HEK293 (cell line): ENCODE measurements at regions not wholly inside any gene's neighbourhood (a gene's known extent, or its start where the extent isn't known, plus 50 kb on each side); places are given as distances from the start of the nearest gene placed in this dataset.
A peak's percentile ranks its signal among the peaks of the same experiment; 100 is the strongest.

Source experiments
- CTCF ChIA-PET: fragments of 350-600 bp; formaldehyde crosslinking; extraction: SDS; loops from one replicate; lab custom pipeline; 2021; ENCODE audit warnings: antibody characterized with exemption; lab: Yijun Ruan, JAX
- POLR2A ChIA-PET: fragments of 300-600 bp; formaldehyde crosslinking; extraction: SDS; loops from one replicate; lab custom pipeline; 2020; ENCODE audit warnings: antibody characterized with exemption, inconsistent platforms; lab: Yijun Ruan, JAX
- H3K27ac ChIP-seq: fragments of 200-500 bp; sonication (Bioruptor generic); 2 replicates; pipeline ENCODE4 v1.5.1; 2014; ENCODE audit warnings: low read depth, low read length, control low read depth, inconsistent platforms; ENCODE audit errors: extremely low read depth
- H3K36me3 ChIP-seq, 2 experiments: fragments of 200-500 bp in 1 of 2; sonication (Bioruptor generic) in 1 of 2; 1 replicate in 1 of 2; 2 replicates in 1 of 2; pipeline ENCODE4 v1.5.1; 2014 to 2017; ENCODE audit warnings: inconsistent platforms in 2 of 2, low read length in 2 of 2; ENCODE audit not compliant: control insufficient read depth in 2 of 2, insufficient read depth in 1 of 2
- H3K4me1 ChIP-seq: fragments of 200-500 bp; sonication (Bioruptor generic); 2 replicates; pipeline ENCODE4 v1.5.1; 2014; ENCODE audit warnings: mild to moderate bottlenecking, low read length, inconsistent platforms; ENCODE audit not compliant: control insufficient read depth, insufficient read depth
- H3K4me3 ChIP-seq: 2 replicates; pipeline ENCODE4 v1.5.1; 2011; ENCODE audit warnings: low read depth, mild to moderate bottlenecking, control low read depth, low read length, moderate library complexity
- H3K9me3 ChIP-seq: fragments of 200-500 bp; sonication (Bioruptor generic); 2 replicates; pipeline ENCODE4 v1.5.1; 2014; ENCODE audit warnings: low read depth, low read length, inconsistent platforms; ENCODE audit not compliant: control insufficient read depth, insufficient read depth
- HOXA7 ChIP-seq: sonication (generic); formaldehyde crosslinking; IDR thresholded peaks from 2 replicates; pipeline ENCODE4 v1.8.1; 2022; ENCODE audit warnings: missing genetic modification reagents, borderline replicate concordance
- SALL2 ChIP-seq: fragments of 450-650 bp; formaldehyde crosslinking; IDR thresholded peaks from 2 replicates; pipeline ENCODE4 v1.5.0; 2017; ENCODE audit warnings: missing biosample characterization, mild to moderate bottlenecking, missing genetic modification characterization, borderline replicate concordance
- SETDB1 ChIP-seq: IDR thresholded peaks from one replicate; pipeline ENCODE4 v1.6.1; 2017; ENCODE audit warnings: mild to moderate bottlenecking, low read length, moderate library complexity, mixed read lengths; ENCODE audit not compliant: insufficient read length
- TCF7L2 ChIP-seq: IDR thresholded peaks from 2 replicates; pipeline ENCODE4 v1.6.1; 2011; ENCODE audit warnings: low read depth, mild to moderate bottlenecking, inconsistent platforms, low read length, moderate library complexity, borderline replicate concordance
- TRIM28 ChIP-seq: IDR thresholded peaks from 2 replicates; pipeline ENCODE4 v1.6.1; 2011; ENCODE audit warnings: low read length, control low read depth, borderline replicate concordance
- YY1 ChIP-seq: fragments of 450-650 bp; formaldehyde crosslinking; IDR thresholded peaks from 2 replicates; pipeline ENCODE4 v1.5.1; 2018; ENCODE audit warnings: missing biosample characterization, missing genetic modification characterization
- ZNF302 ChIP-seq: fragments of 450-650 bp; formaldehyde crosslinking; IDR thresholded peaks from 2 replicates; pipeline ENCODE4 v1.5.1; 2016; ENCODE audit warnings: missing biosample characterization, missing genetic modification characterization, low read depth
- ZNF426 ChIP-seq: fragments of 450-650 bp; formaldehyde crosslinking; IDR thresholded peaks from 2 replicates; pipeline ENCODE4 v1.5.1; 2017; ENCODE audit warnings: missing biosample characterization, missing genetic modification characterization, mild to moderate bottlenecking, inconsistent platforms, moderate library complexity
- ZNF544 ChIP-seq: fragments of 450-650 bp; formaldehyde crosslinking; IDR thresholded peaks from 2 replicates; pipeline ENCODE4 v1.5.0; 2017; ENCODE audit warnings: missing biosample characterization, missing genetic modification characterization
- ZNF555 ChIP-seq: fragments of 450-650 bp; formaldehyde crosslinking; conservative IDR thresholded peaks from 2 replicates; pipeline ENCODE4 v1.5.1; 2017; ENCODE audit warnings: missing biosample characterization, mild to moderate bottlenecking, missing genetic modification characterization, inconsistent platforms
- ZNF560 ChIP-seq: fragments of 450-650 bp; formaldehyde crosslinking; IDR thresholded peaks from 2 replicates; pipeline ENCODE4 v1.5.1; 2017; ENCODE audit warnings: missing biosample characterization, missing genetic modification characterization, borderline replicate concordance
- ZNF623 ChIP-seq: fragments of 450-650 bp; formaldehyde crosslinking; IDR thresholded peaks from 2 replicates; pipeline ENCODE4 v1.5.1; 2016; ENCODE audit warnings: missing biosample characterization, missing genetic modification characterization
- ZNF768 ChIP-seq: fragments of 450-650 bp; formaldehyde crosslinking; IDR thresholded peaks from 2 replicates; pipeline ENCODE4 v1.5.1; 2018; ENCODE audit warnings: missing biosample characterization, mild to moderate bottlenecking, missing genetic modification characterization
- TF ChIP-seq, protein P1 (sequence below): fragments of 450-650 bp; formaldehyde crosslinking; IDR thresholded peaks from 2 replicates; pipeline ENCODE4 v1.5.1; 2017; ENCODE audit warnings: missing biosample characterization, missing genetic modification characterization
- TF ChIP-seq, protein P2 (sequence below): fragments of 450-650 bp; formaldehyde crosslinking; IDR thresholded peaks from 2 replicates; pipeline ENCODE4 v1.5.1; 2017; ENCODE audit warnings: missing biosample characterization, missing genetic modification characterization
- TF ChIP-seq, protein P3 (sequence below): fragments of 450-650 bp; formaldehyde crosslinking; IDR thresholded peaks from 2 replicates; pipeline ENCODE4 v1.5.1; 2017; ENCODE audit warnings: missing biosample characterization, missing genetic modification characterization

DNA sequence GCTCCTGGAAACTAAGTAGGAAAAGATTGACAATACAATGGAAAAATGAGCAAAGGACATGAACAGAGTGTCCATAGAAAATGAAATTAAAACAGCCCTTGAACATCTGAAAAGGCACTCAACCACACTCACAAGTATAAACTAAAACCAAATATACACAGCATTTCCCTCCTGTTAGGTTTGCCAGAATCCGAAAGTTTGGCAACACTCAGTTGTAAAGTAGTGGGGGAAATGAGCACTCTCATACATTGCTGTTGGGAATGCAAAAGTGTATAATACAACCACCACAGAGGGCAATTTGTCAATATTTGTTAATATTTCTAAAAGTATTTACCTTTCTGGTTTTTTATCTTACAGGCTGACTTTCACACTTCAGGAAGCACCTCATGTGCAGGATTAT lies 84.2 kb upstream of the TMEM164 start:
- Histone ChIP-seq H3K9me3 (no peaks in the 10 kb centered on the region), H3K36me3 (no peaks in the 10 kb centered on the region), H3K4me3 (no peak overlapping the region), H3K4me1 (no peaks in the 10 kb centered on the region), H3K27ac (no peak overlapping the region)
- ChIA-PET POLR2A (no interaction called here), CTCF (interaction anchor here (0.7 to 2.4 kb wide), 3 partner anchors 28 to 434 kb away, joined by 3 to 12 read pairs (median 3); no protein-coding TSS in a partner anchor)
- TF ChIP-seq YY1 (tag by site-specific recombination) (no peak), HOXA7 (CRISPR knock-in tag) (no peak), ZNF426 (tag by site-specific recombination) (no peak), SETDB1 (no peak), TRIM28 (no peak), ZNF302 (tag by site-specific recombination) (no peak), SALL2 (no peak), ZNF623 (tag by site-specific recombination) (no peak), ZNF544 (no peak)
- TF ChIP-seq, protein P1, sequence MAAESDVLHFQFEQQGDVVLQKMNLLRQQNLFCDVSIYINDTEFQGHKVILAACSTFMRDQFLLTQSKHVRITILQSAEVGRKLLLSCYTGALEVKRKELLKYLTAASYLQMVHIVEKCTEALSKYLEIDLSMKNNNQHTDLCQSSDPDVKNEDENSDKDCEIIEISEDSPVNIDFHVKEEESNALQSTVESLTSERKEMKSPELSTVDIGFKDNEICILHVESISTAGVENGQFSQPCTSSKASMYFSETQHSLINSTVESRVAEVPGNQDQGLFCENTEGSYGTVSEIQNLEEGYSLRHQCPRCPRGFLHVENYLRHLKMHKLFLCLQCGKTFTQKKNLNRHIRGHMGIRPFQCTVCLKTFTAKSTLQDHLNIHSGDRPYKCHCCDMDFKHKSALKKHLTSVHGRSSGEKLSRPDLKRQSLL = no peak
- TF ChIP-seq, protein P2, sequence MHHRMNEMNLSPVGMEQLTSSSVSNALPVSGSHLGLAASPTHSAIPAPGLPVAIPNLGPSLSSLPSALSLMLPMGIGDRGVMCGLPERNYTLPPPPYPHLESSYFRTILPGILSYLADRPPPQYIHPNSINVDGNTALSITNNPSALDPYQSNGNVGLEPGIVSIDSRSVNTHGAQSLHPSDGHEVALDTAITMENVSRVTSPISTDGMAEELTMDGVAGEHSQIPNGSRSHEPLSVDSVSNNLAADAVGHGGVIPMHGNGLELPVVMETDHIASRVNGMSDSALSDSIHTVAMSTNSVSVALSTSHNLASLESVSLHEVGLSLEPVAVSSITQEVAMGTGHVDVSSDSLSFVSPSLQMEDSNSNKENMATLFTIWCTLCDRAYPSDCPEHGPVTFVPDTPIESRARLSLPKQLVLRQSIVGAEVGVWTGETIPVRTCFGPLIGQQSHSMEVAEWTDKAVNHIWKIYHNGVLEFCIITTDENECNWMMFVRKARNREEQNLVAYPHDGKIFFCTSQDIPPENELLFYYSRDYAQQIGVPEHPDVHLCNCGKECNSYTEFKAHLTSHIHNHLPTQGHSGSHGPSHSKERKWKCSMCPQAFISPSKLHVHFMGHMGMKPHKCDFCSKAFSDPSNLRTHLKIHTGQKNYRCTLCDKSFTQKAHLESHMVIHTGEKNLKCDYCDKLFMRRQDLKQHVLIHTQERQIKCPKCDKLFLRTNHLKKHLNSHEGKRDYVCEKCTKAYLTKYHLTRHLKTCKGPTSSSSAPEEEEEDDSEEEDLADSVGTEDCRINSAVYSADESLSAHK (tag by site-specific recombination) = no peak

DNA sequence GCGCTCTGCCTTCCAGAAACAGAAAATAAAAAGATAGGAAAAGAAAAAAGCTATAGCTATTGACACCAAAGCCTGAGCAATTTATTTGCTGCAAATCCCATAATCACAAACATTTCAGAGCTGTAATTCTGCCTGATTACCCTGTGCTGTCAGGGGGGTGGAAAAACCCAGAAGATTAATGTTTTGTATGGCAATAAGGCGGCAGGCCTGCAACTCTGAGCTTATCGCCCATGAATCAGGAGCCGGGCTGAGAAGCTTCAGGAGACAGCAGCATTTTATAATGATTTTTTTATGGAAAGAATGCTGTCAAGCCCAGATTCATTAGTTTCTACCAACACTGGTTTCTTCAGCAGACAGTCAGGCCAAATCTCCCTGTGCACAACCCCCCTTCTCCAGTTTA lies 82.6 kb upstream of the TMEM164 start:
- Histone ChIP-seq H3K4me1 (no peaks in the 10 kb centered on the region), H3K27ac (no peak overlapping the region), H3K4me3 (no peak overlapping the region), H3K9me3 (no peaks in the 10 kb centered on the region), H3K36me3 (no peaks in the 10 kb centered on the region)
- CTCF ChIA-PET = interaction anchor here (0.7 to 1.5 kb wide), 3 partner anchors 10 to 228 kb away, joined by 3 to 6 read pairs (median 5); no protein-coding TSS in a partner anchor
- TF ChIP-seq TCF7L2 (0 out of 2 replicates have a peak, but pooled peaks have one; percentile 27), ZNF560 (tag by site-specific recombination) (no peak), ZNF555 (no peak)
- POLR2A ChIA-PET = interaction anchor here (0.6 kb wide), 1 partner anchor 316 kb away, joined by 3 read pairs; no protein-coding TSS in a partner anchor

DNA sequence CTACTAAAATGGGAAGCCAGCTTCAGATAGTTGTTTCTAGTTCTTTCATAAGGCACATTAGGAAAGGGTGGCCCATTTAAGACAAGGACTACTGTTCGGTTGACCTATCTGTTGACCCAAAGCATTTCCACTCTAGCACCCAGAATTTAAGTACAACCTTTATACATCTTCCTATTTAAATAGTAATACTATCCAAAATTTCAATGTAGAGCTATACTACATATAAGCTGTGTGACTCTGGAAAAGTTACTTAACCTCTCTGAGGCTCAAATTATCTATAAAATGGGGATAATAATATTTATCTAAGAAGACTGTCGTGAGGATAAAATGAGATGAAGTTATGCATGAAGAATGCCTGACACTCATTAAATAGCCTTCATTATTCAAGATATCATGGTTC lies 82.0 kb upstream of the TMEM164 start:
- Histone ChIP-seq H3K4me1 (no peaks in the 10 kb centered on the region), H3K4me3 (no peak overlapping the region), H3K9me3 (no peaks in the 10 kb centered on the region), H3K36me3 (no peaks in the 10 kb centered on the region), H3K27ac (no peak overlapping the region)
- TF ChIP-seq ZNF768 (tag by site-specific recombination) = peak; percentile 20; the same call in 1 of the 2 replicates
- TF ChIP-seq, protein P3, sequence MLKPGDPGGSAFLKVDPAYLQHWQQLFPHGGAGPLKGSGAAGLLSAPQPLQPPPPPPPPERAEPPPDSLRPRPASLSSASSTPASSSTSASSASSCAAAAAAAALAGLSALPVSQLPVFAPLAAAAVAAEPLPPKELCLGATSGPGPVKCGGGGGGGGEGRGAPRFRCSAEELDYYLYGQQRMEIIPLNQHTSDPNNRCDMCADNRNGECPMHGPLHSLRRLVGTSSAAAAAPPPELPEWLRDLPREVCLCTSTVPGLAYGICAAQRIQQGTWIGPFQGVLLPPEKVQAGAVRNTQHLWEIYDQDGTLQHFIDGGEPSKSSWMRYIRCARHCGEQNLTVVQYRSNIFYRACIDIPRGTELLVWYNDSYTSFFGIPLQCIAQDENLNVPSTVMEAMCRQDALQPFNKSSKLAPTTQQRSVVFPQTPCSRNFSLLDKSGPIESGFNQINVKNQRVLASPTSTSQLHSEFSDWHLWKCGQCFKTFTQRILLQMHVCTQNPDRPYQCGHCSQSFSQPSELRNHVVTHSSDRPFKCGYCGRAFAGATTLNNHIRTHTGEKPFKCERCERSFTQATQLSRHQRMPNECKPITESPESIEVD (tag by site-specific recombination) = no peak
- POLR2A ChIA-PET = interaction anchor here (0.6 kb wide), 1 partner anchor 315 kb away, joined by 3 read pairs; no protein-coding TSS in a partner anchor
- CTCF ChIA-PET = interaction anchor here (1.5 kb wide), 1 partner anchor 226 kb away, joined by 6 read pairs; no protein-coding TSS in a partner anchor
